Esophagus muscularis mucosa (tissue), 3 donors: ENCODE measurements at regions not wholly inside any gene's neighbourhood (a gene's known extent, or its start where the extent isn't known, plus 50 kb on each side); places are given as distances from the start of the nearest gene placed in this dataset.

Source experiments
- POLR2A ChIP-seq: fragments of 450-650 bp; IDR thresholded peaks from one replicate; pipeline ENCODE4 v1.6.1; 2017; ENCODE audit warnings: antibody characterized with exemption, moderate library complexity, mild to moderate bottlenecking, low read depth
- POLR2AphosphoS5 ChIP-seq, 2 donors: sonication (generic); formaldehyde crosslinking; IDR thresholded peaks; one replicate each; pipeline ENCODE4 v1.6.1; 2017; ENCODE audit warnings: antibody characterized with exemption in 2 of 2
- TF ChIP-seq, protein P1 (sequence below), 3 experiments: fragments of 200-600 bp in 2 of 3; fragments of 450-650 bp in 1 of 3; sonication (generic) in 2 of 3; IDR thresholded peaks; one replicate each; pipeline ENCODE4 v1.5.1; 2017 to 2019; ENCODE audit warnings: antibody characterized with exemption in 3 of 3, mild to moderate bottlenecking in 2 of 3, moderate library complexity in 1 of 3

DNA sequence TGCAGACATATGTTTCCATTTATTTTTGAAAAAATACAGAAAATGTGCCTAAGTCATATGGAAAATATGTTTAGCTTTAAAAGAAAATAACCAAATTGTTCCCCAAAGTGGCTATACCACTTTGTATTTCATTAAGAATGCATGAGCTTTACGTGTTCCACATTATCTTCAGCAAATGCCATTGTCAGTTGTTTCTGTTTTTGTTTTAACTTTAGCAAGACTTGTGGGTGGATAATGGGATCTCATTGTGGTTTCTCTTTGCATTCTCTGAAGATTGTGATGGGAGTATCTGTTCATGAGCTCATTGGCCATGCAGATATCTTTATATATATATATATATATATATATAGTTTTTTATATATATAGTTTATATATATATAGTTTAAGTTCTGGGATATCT is 181.5 kb downstream of the CCER1 start:
- TF ChIP-seq, protein P1, sequence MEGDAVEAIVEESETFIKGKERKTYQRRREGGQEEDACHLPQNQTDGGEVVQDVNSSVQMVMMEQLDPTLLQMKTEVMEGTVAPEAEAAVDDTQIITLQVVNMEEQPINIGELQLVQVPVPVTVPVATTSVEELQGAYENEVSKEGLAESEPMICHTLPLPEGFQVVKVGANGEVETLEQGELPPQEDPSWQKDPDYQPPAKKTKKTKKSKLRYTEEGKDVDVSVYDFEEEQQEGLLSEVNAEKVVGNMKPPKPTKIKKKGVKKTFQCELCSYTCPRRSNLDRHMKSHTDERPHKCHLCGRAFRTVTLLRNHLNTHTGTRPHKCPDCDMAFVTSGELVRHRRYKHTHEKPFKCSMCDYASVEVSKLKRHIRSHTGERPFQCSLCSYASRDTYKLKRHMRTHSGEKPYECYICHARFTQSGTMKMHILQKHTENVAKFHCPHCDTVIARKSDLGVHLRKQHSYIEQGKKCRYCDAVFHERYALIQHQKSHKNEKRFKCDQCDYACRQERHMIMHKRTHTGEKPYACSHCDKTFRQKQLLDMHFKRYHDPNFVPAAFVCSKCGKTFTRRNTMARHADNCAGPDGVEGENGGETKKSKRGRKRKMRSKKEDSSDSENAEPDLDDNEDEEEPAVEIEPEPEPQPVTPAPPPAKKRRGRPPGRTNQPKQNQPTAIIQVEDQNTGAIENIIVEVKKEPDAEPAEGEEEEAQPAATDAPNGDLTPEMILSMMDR (IDR thresholded peaks at IDR 0.05), result no peak
- TF ChIP-seq POLR2A (no peak), POLR2AphosphoS5 (IDR thresholded peaks at IDR 0.05) (no peak)
